ENCODE measurements at regions not wholly inside any gene's neighbourhood (a gene's known extent, or its start where the extent isn't known, plus 50 kb on each side); places are given as distances from the start of the nearest gene placed in this dataset.
"Not testable (repeated sequence)": the region's sequence is repeated elsewhere in the genome, so short reads cannot be mapped to it uniquely, and the experiment has no call there.

DNA sequence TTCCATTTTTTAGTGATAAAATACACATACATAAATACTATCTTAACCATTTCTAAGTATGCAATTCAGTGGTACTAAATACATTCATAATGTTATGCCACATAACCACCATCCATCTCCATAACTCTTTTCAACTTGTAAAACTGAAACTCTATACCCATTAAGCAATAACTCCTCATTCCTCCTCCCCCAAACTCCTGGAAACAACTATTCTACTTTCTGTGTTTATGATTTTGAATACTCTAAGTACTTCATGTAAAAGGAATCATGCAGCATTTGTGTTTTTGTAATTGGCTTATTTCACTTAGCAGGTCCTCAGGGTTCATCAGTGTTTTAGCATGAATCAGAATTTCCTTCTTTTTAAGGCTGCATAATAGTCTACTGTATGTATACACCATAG lies 131.8 kb downstream of the TES start:
- no peak for DNase-seq

DNA sequence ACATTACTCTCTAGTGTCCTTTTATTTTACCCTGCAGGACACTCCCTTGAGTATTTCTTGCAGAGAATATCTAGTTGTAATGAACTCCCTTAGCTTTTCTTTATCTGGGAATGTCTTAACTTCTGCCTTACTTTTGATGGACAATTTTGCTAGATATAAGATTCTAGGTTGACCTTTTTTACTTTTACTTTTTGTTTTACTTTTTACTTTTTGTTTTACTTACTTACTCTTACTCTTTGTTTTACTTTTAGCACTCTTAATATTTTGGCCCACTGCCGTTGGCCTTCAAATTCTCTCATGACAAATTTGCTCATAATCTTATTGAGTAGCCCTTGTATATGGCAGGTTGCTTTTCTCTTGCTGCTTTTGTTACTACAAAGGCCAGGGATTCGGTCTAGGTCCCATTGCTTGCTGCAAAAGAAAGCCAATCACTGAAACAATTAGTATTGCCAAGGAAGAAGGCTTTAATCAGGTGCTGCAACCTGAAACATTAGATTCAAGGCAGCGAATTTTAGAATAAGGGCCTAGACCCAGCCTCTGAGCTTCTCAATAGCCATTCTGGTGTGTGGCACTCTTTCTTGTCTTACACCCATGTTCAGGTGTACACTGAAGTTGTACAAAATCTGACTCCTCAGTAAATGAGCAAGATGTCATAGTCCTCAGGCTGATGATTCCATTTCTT lies 137.0 kb downstream of the TES start:
- DNase-seq: no peak

DNA sequence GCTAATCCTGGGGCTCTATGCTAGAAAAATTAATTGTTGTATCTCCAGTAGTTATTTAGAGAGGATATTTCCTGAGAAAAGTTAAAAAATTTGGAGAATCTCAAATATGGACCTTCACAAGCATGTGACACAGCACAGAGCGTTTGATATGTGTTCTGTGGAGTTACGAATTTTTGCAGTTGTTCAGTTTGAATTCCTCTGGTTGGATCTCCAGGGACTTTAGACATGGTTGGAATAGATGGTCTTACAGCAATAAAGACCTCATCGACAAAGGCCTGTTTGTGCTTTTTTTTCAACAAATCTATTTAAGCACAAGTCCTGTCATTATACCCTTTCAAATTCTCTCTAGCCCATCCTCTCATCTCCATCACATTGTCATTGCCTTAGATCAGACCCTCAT lies 138.0 kb downstream of the TES start:
- DNase-seq: no peak

DNA sequence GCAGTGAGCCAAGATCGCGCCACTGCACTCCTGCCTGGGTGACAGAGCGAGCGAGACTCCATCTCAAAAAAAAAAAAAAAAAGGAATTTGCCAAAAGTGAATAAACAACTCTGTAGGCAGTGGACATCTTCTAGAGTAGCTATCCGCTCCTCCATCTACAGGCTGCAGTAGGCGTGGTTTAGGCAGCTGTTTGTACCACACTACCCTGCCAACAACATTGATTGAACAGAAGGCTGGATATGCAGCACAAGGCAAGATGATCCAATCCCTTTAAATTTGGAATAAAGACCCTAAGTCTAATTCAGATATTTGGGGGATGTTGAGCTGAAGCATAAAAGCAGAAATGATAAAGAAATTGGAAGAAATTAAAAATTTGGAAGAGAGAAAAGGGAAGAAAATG lies 141.6 kb downstream of the TES start:
- DNase-seq: no peak

DNA sequence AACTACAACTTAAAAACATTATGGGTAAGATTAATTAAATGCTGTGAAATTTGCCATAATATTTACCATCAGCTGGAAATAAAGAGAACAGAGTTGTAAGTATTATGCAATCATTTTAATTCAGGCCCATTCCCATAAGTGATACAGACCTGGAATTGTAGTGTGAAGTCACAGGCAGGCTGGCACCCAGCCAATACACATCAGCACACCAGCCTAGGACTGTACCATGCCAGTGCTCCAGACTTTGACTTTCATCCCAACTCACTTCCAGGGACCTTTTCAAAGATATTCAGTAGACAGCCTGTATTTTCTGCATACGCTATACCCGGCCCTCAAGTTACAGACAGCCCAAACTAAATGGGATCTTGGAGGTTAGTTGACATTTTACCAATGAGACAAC lies 143.3 kb downstream of the TES start:
- no peak for DNase-seq

DNA sequence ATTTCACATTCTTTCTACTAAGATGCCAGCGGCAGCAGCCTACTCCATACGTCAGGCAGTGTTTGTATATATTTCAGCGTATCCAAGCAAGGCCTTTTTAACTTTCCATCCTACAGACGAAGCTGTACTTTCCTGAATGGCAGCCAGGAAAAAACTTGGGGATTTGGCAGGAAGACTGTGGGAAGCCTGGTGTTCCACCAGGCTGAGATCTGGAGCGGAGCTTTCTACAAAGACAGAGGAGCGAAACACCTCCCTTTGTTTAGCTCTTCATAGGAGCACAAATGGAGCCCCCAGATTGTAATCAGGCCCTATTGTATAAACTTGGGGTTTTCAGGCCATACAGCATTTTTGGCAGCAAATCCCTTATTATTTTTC lies 143.8 kb downstream of the TES start:
- no peak for DNase-seq

DNA sequence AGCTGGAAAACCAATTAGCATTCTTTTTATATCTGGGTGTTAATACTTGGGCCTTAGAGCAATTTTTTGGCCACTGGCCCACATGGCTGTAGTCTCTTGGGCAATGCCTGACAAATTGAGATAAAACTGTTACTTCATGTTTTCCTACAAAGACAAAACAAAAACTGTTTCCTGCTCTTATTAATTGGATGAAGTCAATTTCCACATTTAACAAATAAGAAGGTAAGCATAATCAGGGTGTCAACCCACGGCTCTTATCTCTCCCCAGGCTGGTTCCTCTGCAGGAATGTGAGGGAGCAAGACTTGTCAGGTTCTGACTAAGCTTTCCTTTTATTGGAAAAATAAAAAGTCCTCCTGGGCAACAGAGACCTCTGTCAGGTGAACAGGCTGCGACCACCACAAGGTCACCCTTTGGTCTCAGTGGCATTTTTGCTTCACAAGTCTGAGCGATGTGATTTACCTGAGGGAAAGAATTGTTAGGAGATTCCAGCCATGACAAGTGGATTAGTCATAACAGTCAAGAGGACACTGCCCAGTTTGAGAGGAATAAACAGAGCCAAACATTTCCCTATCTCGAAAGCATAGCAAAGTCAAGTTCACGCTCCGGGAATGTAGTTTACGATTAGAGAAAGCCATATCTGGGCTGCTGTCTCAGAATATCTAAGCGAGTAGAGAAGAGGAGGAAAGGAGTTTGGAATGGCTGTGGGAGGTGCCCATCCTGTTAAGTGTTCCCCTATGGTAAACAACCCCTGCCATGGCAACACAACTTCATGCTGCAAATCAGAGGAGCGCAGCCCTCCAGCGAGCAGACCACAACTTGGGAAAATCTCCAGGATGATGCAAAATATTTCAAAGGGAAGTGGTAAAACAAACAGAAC lies 144.4 kb downstream of the TES start:
- peak; percentile 93 to 99 for DNase-seq

DNA sequence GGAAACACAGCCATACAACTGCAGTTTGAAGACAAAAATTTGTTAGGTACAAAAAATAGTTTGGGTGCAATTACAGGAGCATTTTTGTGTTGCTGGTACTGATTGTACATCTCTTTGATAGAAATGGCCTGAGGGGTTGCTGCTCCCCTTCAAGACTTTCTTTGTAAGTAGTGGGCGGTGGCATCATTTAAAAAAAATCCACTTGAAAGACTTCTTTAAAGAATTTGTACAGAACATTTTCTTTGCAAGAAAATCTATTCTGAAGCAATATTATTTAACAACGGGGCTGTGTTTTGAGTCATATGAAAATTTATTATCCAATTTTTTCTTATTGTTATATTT lies 144.1 kb upstream of the CAV2 start:
- no peak for DNase-seq

DNA sequence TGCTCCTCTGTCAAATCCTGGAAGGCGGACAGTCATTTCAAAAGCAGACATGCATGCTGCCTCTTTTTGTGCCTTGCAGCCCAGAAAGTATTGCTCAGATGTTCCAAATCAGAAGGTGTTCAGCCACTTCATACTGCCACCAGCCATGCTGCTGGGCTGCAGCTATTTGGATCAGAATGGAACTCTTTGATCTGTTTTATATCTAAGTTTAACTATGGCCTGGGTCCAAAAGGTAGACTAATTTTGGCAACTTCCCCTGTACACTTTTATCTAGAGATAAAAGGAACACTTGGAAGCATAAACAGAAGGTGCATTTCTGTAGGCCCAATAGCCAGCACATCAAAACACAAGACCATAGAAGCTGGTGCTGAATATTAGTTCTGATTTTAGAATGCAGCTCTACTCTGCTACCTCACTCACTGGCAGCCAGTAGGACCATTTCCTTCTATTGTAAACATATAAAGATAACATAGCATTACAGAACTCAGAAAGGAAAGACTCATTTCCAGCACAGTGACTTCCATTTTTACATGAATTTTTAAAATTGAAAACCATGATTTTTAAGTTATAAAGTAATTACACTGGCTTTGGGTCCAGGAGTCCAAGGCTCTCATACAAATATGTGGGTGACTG lies 143.1 kb upstream of the CAV2 start:
- DNase-seq: no peak

DNA sequence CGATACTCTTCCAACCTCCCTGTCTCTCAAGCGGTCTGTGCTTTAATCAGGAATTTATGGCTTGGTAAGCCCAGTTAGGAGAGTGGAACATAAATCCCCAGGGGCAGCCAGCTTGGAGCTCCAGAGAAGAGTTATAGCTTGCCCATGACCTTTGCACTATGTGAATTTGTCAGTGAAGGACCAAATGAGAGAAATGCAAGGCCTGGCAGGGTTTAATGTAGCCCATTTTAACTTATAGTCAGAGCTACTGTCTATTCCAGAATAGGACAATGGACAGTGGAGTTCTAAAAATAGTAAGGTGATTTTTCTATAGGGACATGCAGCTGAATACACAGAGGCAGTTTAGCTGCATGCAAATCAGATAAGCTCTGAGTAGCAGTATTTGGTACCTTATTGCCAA lies 142.6 kb upstream of the CAV2 start:
- DNase-seq: no peak

DNA sequence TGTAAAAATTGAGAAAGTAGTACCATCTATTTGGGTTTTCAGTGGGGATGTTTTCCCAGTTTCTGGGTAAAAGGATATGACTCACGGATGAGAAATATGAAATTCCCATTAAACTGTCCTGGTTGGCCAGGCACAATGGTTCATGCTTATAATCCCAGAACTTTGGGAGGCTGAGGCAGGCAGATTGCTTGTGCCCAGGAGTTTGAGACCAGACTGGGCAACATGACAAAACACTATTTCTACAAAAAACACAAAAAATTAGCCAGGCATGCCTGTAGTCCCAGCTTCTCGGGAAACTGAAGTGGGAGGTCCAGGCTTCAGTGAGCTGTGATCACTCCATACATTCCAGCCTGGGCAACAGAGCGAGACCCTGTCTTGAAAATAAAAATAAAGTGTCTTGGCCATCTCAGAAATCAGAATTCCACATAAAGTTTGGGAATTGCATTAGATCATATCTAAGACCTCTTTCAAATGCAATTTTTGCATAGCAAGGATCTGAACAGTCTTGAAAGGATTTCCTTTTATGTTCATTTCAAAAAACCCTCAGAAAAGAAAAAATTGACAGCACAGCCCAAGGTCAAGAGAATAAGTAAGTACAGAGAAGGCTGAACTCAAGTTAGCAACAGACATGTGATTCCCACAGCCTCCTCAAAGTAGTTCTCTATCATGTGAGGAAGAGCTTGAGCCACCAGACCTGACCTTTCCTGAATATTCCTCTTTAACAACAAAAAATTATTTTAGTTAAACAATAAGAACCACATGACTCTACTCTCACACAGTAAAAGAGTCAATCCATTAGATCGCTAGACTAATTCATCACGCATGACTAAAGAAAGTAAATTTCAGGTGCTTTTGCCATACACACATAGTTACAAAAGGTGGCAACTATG lies 141.5 kb upstream of the CAV2 start:
- peak in 1 of 2 experiments; percentile 56 for DNase-seq

DNA sequence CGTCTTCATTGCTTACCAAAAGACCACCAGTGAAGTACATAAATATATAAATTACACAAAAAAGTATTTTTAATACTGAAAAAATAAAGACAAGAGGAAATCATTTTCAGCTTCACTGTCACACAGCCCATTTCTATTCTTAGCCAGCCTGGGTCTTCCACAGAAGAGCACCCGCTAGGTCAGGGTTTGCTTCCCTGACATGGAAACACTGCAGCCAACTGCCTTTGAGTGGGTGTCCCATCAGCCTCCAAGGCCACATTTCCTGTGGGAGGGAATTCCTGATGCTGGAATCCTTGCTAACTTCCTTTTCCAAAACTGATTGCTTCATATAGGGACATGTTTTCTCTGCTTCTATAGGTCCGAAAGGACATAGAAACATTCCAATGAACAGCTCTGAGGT lies 137.8 kb upstream of the CAV2 start:
- DNase-seq: no peak

DNA sequence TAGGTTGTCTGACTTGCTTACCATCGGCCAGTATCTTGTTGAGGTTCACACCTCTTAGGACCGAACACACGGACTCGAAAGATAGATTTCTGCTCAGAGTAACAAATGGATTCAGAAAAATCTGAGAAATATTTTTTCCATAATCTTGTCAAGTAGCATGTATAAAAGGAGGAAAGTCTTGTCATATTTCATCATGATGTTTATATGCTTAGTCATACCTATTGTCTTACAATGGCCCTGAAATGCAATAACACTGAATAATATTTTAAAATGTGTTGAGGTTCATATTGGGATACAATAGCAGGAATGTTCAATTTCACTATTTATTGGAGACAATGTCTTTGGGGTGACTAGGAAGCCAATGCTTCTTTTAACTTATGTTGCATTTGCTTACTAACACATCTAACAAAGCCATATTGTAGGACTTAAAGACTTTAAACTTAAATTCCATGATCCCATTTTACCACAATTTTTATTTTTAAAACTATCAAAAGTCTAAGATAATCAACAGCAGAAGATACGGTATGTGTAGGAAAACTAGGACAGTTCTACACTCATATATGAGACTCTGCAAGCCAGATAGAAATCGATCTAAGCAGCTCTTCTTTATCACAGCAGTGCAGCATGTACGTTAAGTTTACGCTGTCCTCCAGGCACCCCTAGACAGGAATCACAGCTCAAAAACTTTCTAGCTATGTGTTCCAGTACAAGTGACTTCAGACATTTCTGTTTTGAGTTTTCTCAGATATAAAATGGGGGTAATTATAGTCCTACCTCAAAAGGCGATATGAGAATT lies 135.7 kb upstream of the CAV2 start:
- DNase-seq: no peak

DNA sequence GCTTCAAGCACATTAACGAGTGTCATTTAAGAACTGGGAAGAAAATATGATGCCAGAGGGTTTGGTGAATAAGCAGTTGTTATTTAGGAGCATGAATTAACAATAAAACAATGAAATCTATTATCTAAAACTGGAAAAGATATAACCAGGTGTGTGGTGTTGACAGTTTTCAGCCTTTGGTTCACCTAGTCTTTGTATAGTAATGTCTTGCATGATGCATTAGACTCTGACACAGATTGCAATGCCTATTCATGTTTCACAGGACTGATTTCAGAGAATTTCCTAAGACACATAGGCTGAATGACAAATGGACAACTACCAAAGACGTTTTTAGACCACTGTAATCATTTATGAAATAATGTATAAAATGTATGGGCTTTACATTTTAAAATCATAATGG lies 135.1 kb upstream of the CAV2 start:
- no peak for DNase-seq

DNA sequence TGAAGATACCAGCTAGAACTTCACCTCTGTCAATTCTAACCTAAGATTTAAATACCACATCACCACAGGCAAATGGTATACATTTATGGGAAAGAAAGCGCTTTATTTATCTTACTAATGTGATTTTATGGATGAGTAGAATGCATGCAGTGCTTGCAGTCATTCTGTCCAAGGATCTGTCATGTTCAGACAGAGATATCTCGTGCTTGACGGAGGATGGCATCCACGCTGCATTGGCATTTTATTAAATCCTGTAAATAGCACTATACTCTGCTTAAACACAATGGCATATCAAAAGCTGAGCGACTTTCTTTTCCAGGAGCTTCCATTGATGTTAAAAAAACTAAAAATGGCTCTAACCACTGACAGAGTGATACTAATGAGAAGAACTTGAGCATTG lies 133.7 kb upstream of the CAV2 start:
- no peak for DNase-seq

DNA sequence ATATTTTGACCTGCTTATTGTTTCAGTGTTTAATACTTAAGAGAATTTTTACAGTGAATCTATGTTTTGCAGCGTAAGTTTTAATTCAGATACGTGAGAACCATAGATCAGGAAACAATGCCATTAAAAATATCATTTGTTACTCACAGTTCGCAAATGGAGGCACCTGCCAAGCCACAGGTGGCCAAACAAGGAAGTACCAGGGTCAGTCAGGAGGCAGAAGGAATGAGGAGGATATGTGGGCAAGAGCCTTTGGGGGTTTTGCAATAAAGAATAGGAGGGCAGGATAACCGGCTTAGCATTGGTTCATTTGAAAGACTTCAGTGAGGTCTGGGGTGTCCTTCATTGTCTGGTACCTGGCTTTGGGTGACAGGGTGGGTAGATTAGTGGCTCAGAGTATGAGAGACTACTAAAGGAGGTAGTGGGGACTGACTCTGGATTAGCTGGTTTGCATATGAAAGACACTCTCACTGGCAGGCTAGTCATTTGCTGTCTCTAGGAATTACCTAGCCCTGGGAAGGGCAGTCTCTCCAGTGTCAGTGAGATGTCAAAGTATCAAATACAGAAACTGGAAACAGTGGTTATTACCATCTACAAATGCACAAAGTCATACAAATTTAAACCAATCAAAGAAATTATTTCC lies 132.2 kb upstream of the CAV2 start:
- DNase-seq: no peak

DNA sequence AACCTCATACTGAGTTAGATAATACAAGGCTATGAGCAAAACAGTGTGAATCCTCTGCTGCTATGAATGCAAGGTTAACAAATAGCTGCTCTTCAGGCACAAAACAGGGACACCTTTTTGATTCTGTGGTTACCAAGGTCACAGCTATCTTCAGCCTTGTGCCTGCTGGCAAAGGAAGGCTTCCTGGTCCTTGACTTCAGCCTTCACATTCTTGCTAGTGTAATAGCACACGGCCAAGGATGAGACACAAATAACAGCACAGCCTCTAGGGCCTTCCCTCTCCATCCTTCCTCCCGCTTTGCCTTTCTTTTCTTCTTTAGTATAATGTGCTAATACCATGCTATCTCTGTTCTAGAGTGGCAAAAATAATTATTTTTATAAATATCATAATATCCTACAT lies 130.6 kb upstream of the CAV2 start:
- DNase-seq: no peak

DNA sequence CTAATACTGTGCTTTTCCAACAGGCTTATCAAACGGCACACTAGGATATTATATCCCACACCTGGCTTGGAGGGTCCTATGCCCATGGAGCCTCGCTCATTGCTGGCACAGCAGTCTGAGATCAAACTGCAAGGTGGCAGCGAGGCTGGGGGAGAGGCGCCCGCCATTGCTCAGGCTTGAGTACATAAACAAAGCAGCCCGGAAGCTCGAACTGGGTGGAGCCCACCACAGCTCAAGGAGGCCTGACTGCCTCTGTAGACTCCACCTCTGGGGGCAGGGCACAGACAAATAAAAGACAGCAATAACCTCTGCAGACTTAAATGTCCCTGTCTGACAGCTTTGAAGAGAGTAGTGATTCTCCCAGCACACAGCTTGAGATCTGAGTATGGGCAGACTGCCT lies 128.0 kb upstream of the CAV2 start:
- not testable (repeated sequence) for DNase-seq

DNA sequence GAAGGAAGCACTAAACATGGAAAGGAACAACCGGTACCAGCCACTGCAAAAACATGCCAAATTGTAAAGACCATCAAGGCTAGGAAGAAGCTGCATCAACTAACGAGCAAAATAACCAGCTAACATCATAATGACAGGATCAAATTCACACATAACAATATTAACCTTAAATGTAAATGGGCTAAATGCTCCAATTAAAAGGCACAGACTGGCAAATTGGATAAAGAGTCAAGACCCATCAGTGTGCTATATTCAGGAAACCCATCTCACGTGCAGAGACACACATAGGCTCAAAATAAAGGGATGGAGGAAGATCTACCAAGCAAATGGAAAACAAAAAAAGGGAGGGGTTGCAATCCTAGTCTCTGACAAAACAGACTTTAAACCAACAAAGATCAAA lies 126.3 kb upstream of the CAV2 start:
- not testable (repeated sequence) for DNase-seq

DNA sequence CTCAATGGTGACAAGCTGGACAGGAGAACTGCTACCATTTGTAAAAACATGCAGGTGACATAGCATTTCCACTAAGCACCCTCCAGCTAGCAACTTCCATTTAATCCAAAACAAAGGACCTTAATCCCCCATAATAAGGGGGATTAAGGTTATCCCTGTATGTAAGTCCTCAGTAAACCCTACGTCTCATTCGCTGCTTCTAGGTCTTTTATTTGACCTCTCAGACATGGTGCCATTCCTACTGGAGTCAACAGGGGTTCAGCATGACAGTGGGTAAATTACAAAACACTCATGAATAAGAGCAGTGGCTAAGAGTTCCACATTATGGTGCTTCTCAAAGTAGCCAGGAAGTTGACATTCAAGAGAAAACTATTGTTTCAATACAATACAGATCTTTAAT lies 121.8 kb upstream of the CAV2 start:
- DNase-seq: no peak

DNA sequence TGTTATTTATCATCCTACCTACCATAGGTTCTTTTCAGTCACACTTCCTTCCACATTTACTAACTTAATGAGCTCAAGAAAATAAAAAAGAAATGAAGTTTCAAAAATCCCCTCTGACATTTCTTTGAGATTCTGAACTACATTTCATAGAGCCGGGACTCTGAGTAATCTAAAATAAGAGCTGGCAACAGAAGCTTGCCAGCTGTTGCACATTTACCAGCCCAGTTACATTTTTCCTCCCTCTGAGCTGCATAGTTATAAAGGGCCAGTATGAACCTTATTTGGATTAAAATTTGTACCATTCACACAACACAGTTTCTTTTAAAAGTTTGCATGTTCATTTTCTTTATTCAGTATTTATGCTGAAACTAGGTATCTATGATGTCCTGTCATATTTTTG lies 119.5 kb upstream of the CAV2 start:
- no peak for DNase-seq

DNA sequence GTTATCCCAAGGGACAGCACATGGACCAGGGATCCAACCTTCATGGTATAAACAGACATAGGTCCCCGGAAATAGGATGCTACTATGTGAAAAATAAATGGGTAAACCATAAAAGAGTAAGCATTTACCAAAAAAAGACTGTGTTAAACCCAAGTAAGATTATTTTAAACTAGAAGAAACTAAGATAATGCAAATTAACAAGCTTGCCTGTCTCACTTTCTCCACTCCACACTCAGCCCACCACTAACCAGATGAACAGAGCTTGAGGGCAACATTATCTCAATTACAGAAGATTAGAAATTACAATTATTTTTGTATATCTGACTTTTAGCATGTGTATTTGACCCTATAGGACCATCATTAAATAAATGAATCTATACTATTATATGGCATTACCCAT lies 117.2 kb upstream of the CAV2 start:
- DNase-seq: no peak

All from SW 1271 (cell line).